Keratinocyte (primary cell): ENCODE measurements at regions not wholly inside any gene's neighbourhood (a gene's known extent, or its start where the extent isn't known, plus 50 kb on each side); places are given as distances from the start of the nearest gene placed in this dataset.

Experiments
- DNase-seq: peaks from one replicate; pipeline ENCODE4 v3.0.0-alpha.2; 2011; ENCODE audit warnings: low read depth, missing footprints, low spot score
- FAIRE-seq: peaks from 2 replicates; lab custom pipeline; 2011; peaks lifted over from hg19 to GRCh38; lab: Jason Lieb, UNC
- H2AFZ ChIP-seq: 2 replicates; pipeline ENCODE4 v1.6.0; 2012; ENCODE audit warnings: low read length, control low read depth, inconsistent platforms; ENCODE audit not compliant: control insufficient read depth
- H3K27ac ChIP-seq: 2 replicates; pipeline ENCODE4 v1.5.1; 2011; ENCODE audit warnings: low read length; ENCODE audit not compliant: control insufficient read depth, insufficient read depth
- H3K27me3 ChIP-seq: 3 replicates; pipeline ENCODE4 v1.6.0; 2011; ENCODE audit warnings: low read length; ENCODE audit not compliant: control insufficient read depth, insufficient read depth; ENCODE audit errors: extremely low read depth
- H3K36me3 ChIP-seq, 2 experiments: 2 replicates in 1 of 2; 3 replicates in 1 of 2; pipeline ENCODE4 v1.5.1; 2011; ENCODE audit warnings: low read length in 2 of 2, mild to moderate bottlenecking in 1 of 2; ENCODE audit not compliant: control insufficient read depth in 2 of 2, insufficient read depth in 2 of 2; ENCODE audit errors: extremely low read depth in 1 of 2
- H3K4me1 ChIP-seq: 3 replicates; pipeline ENCODE4 v1.5.1; 2011; ENCODE audit warnings: low read length; ENCODE audit not compliant: control insufficient read depth, insufficient read depth; ENCODE audit errors: extremely low read depth
- H3K4me2 ChIP-seq: 3 replicates; pipeline ENCODE4 v1.6.0; 2011; ENCODE audit warnings: low read depth, low read length; ENCODE audit not compliant: control insufficient read depth, insufficient read depth; ENCODE audit errors: extremely low read depth
- H3K4me3 ChIP-seq, 3 experiments: fragments of 200-600 bp in 1 of 3; sonication (generic) in 1 of 3; 2 replicates in 2 of 3; 3 replicates in 1 of 3; pipeline ENCODE4 v1.5.1; 2011 to 2016; ENCODE audit warnings: low read length in 3 of 3, mild to moderate bottlenecking in 3 of 3, control low read depth in 2 of 3, inconsistent platforms in 1 of 3, low read depth in 1 of 3, mixed read lengths in 1 of 3, mixed run types in 1 of 3, moderate library complexity in 1 of 3; ENCODE audit not compliant: control insufficient read depth in 2 of 3, insufficient read depth in 2 of 3; ENCODE audit errors: extremely low read depth in 1 of 3
- H3K79me2 ChIP-seq: 2 replicates; pipeline ENCODE4 v1.6.0; 2012; ENCODE audit warnings: low read length; ENCODE audit not compliant: control insufficient read depth, insufficient read depth
- H3K9ac ChIP-seq: 3 replicates; pipeline ENCODE4 v1.6.0; 2011; ENCODE audit warnings: low read length; ENCODE audit not compliant: control insufficient read depth, insufficient read depth; ENCODE audit errors: extremely low read depth
- H3K9me1 ChIP-seq: 3 replicates; pipeline ENCODE4 v1.6.0; 2011; ENCODE audit warnings: low read length; ENCODE audit not compliant: control insufficient read depth, insufficient read depth; ENCODE audit errors: extremely low read depth
- H3K9me3 ChIP-seq: 2 replicates; pipeline ENCODE4 v1.5.1; 2012; ENCODE audit warnings: low read depth, low read length; ENCODE audit not compliant: control insufficient read depth
- H4K20me1 ChIP-seq: 3 replicates; pipeline ENCODE4 v1.6.0; 2011; ENCODE audit warnings: low read length; ENCODE audit not compliant: control insufficient read depth, insufficient read depth; ENCODE audit errors: extremely low read depth
- CTCF ChIP-seq, 3 experiments: IDR thresholded peaks in 1 of 3; conservative IDR thresholded peaks in 1 of 3; optimal IDR thresholded peaks in 1 of 3; 2 replicates in 2 of 3; 3 replicates in 1 of 3; pipeline versions ENCODE3 to v1.5.1; 2011; ENCODE audit warnings: low read length in 3 of 3, mild to moderate bottlenecking in 3 of 3, moderate library complexity in 2 of 3, control low read depth in 1 of 3, inconsistent platforms in 1 of 3; ENCODE audit not compliant: insufficient read depth in 2 of 3; ENCODE audit errors: extremely low read depth in 1 of 3
- EZH2 ChIP-seq: IDR thresholded peaks from one replicate; pipeline ENCODE4 v1.6.1; 2012; ENCODE audit warnings: inconsistent platforms, mild to moderate bottlenecking, low read length, moderate library complexity
- dilution Hi-C: fragments of 300-500 bp; cut with MboI; formaldehyde crosslinking; loops from one replicate; pipeline ENCODE4 v1.7.0; 2020; ENCODE audit warnings: low sequenced_read_pairs; ENCODE audit not compliant: extremely low pct_ligation_motif_present

GRCh38 chr6:71040841-71041240, 84.0 kb upstream of the B3GAT2 start:
- dilution Hi-C loops = no loop called here
- Histone ChIP-seq H3K36me3 (no peaks in the 10 kb centered on the region), H3K4me1 (no peaks in the 10 kb centered on the region), H3K27ac (no peak overlapping the region), H3K9me1 (no peaks in the 10 kb centered on the region), H4K20me1 (no peaks in the 10 kb centered on the region), H2AFZ (no peak overlapping the region), H3K4me3 (no peak overlapping the region), H3K9me3 (no peaks in the 10 kb centered on the region), H3K9ac (no peak overlapping the region), H3K27me3 (peaks cover 4% of the 10 kb centered on the region), H3K79me2 (no peaks in the 10 kb centered on the region), H3K4me2 (no peak overlapping the region)
- TF ChIP-seq EZH2 (no peak), CTCF (optimal IDR thresholded peaks at IDR 0.05 in 1 of 3, IDR thresholded peaks at IDR 0.05 in 1 of 3, conservative IDR thresholded peaks at IDR 0.05 in 1 of 3; ENCODE audit: extremely low read depth in 1 of 3, insufficient read depth in 2 of 3, low read length in 3 of 3) (no peak)
- no peak for FAIRE-seq
- no peak for DNase-seq

GRCh38 chr6:71043902-71044301, 87.0 kb upstream of the B3GAT2 start:
- Histone ChIP-seq H3K9me1 (no peaks in the 10 kb centered on the region), H3K79me2 (no peaks in the 10 kb centered on the region), H3K4me3 (no peak overlapping the region), H3K27me3 (peaks cover 4% of the 10 kb centered on the region), H3K9ac (no peak overlapping the region), H3K9me3 (no peaks in the 10 kb centered on the region), H2AFZ (no peak overlapping the region), H3K36me3 (no peaks in the 10 kb centered on the region), H3K4me2 (no peak overlapping the region), H3K4me1 (no peaks in the 10 kb centered on the region), H3K27ac (no peak overlapping the region), H4K20me1 (no peaks in the 10 kb centered on the region)
- TF ChIP-seq CTCF (optimal IDR thresholded peaks at IDR 0.05 in 1 of 3, IDR thresholded peaks at IDR 0.05 in 1 of 3, conservative IDR thresholded peaks at IDR 0.05 in 1 of 3; ENCODE audit: extremely low read depth in 1 of 3, insufficient read depth in 2 of 3, low read length in 3 of 3) = no peak
- TF ChIP-seq EZH2 = no peak
- no peak for DNase-seq
- dilution Hi-C loops = no loop called here
- FAIRE-seq = peak; percentile 46
